ENCODE measurements at regions not wholly inside any gene's neighbourhood (a gene's known extent, or its start where the extent isn't known, plus 50 kb on each side); places are given as distances from the start of the nearest gene placed in this dataset.

DNA sequence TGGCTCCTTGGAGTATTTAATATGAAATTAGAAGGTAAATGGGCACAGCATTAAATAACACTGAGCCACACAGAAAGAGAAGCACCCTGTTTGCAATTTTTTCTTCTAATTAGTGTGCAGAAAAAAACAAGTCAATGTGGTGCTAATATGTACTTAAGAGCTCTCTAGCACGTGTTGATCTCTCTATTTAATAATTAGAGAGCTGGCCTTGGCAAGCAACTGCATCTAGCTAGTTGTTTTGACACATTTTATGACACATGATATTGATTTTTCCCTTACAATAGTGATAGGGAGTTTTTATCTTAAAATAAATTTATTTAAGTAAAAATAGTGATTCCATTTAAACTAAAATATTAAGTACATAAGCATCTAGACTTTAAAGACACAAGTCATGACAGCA, 54.5 kb upstream of the NUDT12 start:
- H3K27ac ChIP-seq = no peak overlapping the region
- intact Hi-C loops (cut with DNase I) = no loop called here
- no peaks in the 10 kb centered on the region for H3K36me3 ChIP-seq
- no peak for ATAC-seq
- no peak overlapping the region for H3K4me3 ChIP-seq
- WGBS, 4 donors = 50 to 56% (median 52%) methylated on average over 1 of the region's 1 CpG
- no peaks in the 10 kb centered on the region for H3K9me3 ChIP-seq
- no peak for TF ChIP-seq POLR2A (IDR thresholded peaks at IDR 0.05)
- TF ChIP-seq, protein P1, sequence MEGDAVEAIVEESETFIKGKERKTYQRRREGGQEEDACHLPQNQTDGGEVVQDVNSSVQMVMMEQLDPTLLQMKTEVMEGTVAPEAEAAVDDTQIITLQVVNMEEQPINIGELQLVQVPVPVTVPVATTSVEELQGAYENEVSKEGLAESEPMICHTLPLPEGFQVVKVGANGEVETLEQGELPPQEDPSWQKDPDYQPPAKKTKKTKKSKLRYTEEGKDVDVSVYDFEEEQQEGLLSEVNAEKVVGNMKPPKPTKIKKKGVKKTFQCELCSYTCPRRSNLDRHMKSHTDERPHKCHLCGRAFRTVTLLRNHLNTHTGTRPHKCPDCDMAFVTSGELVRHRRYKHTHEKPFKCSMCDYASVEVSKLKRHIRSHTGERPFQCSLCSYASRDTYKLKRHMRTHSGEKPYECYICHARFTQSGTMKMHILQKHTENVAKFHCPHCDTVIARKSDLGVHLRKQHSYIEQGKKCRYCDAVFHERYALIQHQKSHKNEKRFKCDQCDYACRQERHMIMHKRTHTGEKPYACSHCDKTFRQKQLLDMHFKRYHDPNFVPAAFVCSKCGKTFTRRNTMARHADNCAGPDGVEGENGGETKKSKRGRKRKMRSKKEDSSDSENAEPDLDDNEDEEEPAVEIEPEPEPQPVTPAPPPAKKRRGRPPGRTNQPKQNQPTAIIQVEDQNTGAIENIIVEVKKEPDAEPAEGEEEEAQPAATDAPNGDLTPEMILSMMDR (IDR thresholded peaks at IDR 0.05) = no peak
- no peaks in the 10 kb centered on the region for H3K4me1 ChIP-seq
- no peaks in the 10 kb centered on the region for H3K27me3 ChIP-seq
- no peak for DNase-seq

DNA sequence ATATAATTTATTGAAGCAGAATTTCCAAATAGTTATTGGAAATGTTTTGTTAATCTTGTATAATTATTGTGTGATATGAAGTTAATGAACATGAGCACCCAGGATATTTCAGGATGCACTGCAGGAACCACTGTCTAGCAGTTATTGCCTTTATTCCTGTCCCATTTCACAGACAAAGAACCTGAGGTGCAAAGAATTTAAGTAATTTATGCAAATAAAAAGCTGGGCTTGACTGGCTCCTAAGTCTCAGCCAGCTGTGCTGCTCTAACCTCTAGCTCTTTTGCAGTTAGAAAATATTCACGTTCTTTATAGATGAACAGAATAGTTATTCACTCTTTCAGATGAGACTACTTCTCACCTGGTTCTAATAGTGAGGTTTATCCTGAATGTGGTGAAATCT, 50.0 kb upstream of the NUDT12 start:
- Histone ChIP-seq H3K4me3 (no peak overlapping the region), H3K9me3 (no peaks in the 10 kb centered on the region)
- 78 to 88% (median 85%) methylated on average over 1 of the region's 1 CpG for WGBS, 4 donors

More for the DNA sequence above, 50.0 kb upstream of the NUDT12 start:
- no peaks in the 10 kb centered on the region for H3K4me1 ChIP-seq
- no peaks in the 10 kb centered on the region for H3K36me3 ChIP-seq
- ATAC-seq = no peak
- intact Hi-C loops (cut with DNase I) = loop anchor here in 1 of 10 donors (5.0 kb wide), 1 partner anchor 120 kb away; no protein-coding TSS in a partner anchor
- H3K27ac ChIP-seq = no peak overlapping the region
- no peak for TF ChIP-seq POLR2A (IDR thresholded peaks at IDR 0.05)
- TF ChIP-seq, protein P1 (IDR thresholded peaks at IDR 0.05) = no peak
- no peak for DNase-seq
- no peaks in the 10 kb centered on the region for H3K27me3 ChIP-seq
